ENCODE measurements at regions not wholly inside any gene's neighbourhood (a gene's known extent, or its start where the extent isn't known, plus 50 kb on each side); places are given as distances from the start of the nearest gene placed in this dataset.
A peak's percentile ranks its signal among the peaks of the same experiment; 100 is the strongest.
"Not testable (repeated sequence)": the region's sequence is repeated elsewhere in the genome, so short reads cannot be mapped to it uniquely, and the experiment has no call there.

DNA sequence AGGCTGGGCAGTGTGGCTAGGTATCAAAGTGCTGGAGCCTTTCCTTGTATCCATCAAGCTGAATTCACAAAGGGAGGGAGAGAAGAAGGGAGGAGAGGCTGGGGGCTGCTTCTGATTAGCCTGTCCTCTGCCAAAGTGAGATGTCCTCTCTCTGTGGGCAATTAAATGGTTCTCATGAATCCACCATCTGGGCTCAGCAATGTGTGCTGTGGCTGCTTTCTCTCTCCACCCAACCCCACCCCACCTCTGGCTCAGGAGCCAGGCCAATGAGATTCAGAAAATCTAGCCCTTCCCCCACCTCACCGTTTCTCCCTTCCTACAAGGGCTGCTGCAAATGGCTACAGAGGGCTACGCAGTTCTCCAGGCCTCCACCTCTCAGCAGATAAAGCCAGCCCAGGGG is 154.6 kb downstream of the TENT5C start (continued):
- TF ChIP-seq, protein P1, sequence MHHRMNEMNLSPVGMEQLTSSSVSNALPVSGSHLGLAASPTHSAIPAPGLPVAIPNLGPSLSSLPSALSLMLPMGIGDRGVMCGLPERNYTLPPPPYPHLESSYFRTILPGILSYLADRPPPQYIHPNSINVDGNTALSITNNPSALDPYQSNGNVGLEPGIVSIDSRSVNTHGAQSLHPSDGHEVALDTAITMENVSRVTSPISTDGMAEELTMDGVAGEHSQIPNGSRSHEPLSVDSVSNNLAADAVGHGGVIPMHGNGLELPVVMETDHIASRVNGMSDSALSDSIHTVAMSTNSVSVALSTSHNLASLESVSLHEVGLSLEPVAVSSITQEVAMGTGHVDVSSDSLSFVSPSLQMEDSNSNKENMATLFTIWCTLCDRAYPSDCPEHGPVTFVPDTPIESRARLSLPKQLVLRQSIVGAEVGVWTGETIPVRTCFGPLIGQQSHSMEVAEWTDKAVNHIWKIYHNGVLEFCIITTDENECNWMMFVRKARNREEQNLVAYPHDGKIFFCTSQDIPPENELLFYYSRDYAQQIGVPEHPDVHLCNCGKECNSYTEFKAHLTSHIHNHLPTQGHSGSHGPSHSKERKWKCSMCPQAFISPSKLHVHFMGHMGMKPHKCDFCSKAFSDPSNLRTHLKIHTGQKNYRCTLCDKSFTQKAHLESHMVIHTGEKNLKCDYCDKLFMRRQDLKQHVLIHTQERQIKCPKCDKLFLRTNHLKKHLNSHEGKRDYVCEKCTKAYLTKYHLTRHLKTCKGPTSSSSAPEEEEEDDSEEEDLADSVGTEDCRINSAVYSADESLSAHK (tag by site-specific recombination; IDR thresholded peaks at IDR 0.05): no peak
- TF ChIP-seq ZEB2 (tag by site-specific recombination; IDR thresholded peaks at IDR 0.05) (no peak), ZNF19 (tag by site-specific recombination; IDR thresholded peaks at IDR 0.05; ENCODE audit: low read depth) (no peak), ZNF707 (tag by site-specific recombination; IDR thresholded peaks at IDR 0.05) (no peak)

DNA sequence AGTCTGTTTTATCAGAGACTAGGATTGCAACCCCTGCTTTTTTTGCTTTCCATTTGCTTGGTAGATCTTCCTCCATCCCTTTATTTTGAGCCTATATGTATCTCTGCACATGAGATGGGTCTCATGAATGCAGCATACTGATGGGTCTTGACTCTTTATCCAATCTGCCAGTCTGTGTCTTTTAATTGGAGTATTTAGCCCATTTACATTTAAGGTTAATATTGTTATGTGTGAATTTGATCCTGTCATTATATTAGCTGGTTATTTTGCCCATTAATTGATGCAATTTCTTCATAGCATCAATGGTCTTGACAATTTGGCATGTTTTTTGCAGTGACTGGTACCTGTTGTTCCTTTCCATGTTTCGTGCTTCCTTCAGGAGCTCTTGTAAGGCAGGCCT is 161.7 kb downstream of the GDAP2 start:
- CTCF ChIA-PET: interaction anchor here (0.8 kb wide), 1 partner anchor 14 kb away, joined by 3 read pairs; no protein-coding TSS in a partner anchor
- H3K9me3 ChIP-seq (ENCODE audit: control insufficient read depth, insufficient read depth, low read depth, low read length); H3K27ac ChIP-seq (ENCODE audit: extremely low read depth, low read depth, low read length); H3K4me1 ChIP-seq (ENCODE audit: control insufficient read depth, insufficient read depth, low read length); H3K36me3 ChIP-seq (ENCODE audit: control insufficient read depth in 2 of 2, insufficient read depth in 1 of 2, low read length in 2 of 2); POLR2A ChIA-PET; H3K4me3 ChIP-seq (ENCODE audit: low read depth, low read length): not testable (repeated sequence)
- TF ChIP-seq ZNF529 (tag by site-specific recombination; IDR thresholded peaks at IDR 0.05; ENCODE audit: insufficient replicate concordance): peak; percentile 54

DNA sequence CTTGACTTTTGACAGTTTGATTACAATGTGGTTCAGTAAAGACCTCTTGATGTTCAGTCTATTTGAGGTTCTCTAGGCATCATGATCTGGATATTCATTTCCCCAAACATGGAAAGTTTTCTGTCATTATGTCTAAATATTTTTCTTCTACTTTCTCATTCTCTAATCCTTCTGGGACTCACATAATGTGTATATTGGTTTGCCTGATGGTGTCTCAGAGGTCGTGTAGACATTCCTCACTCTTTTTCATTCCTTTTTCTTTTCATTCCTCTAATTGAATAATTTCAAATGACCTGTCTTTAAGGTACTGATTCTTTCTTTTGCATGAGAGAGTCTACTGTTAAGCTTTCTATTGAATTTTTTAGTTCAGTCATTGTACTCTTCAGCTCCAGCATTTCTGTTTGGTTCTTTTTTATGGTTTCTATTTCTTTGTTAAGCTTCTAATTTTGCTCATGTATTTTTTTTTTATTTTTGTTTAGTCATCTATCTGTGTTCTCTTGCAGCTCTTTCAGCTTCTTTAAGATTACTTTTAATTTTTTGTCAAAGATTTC is 158.4 kb downstream of the GDAP2 start:
- ChIA-PET CTCF (no interaction called here), POLR2A (no interaction called here)
- Histone ChIP-seq H3K36me3 (ENCODE audit: control insufficient read depth in 2 of 2, insufficient read depth in 1 of 2, low read length in 2 of 2) (no peaks in the 10 kb centered on the region), H3K4me3 (ENCODE audit: low read depth, low read length) (no peak overlapping the region), H3K9me3 (ENCODE audit: control insufficient read depth, insufficient read depth, low read depth, low read length) (no peaks in the 10 kb centered on the region), H3K4me1 (ENCODE audit: control insufficient read depth, insufficient read depth, low read length) (no peaks in the 10 kb centered on the region), H3K27ac (ENCODE audit: extremely low read depth, low read depth, low read length) (no peak overlapping the region)
- TF ChIP-seq ZNF23 (tag by site-specific recombination; IDR thresholded peaks at IDR 0.05; ENCODE audit: borderline replicate concordance) (no peak), GLI4 (tag by site-specific recombination; IDR thresholded peaks at IDR 0.05) (no peak), ZNF548 (tag by site-specific recombination; IDR thresholded peaks at IDR 0.05) (no peak), ZNF621 (tag by site-specific recombination; IDR thresholded peaks at IDR 0.05) (no peak), ZNF549 (tag by site-specific recombination; IDR thresholded peaks at IDR 0.05) (no peak), ZNF335 (tag by site-specific recombination; conservative IDR thresholded peaks at IDR 0.05) (no peak), ZNF510 (tag by site-specific recombination; IDR thresholded peaks at IDR 0.05; ENCODE audit: insufficient replicate concordance) (peak; percentile 35), ZNF473 (tag by site-specific recombination; IDR thresholded peaks at IDR 0.05) (no peak), ZSCAN30 (tag by site-specific recombination; IDR thresholded peaks at IDR 0.05) (no peak), SP7 (tag by site-specific recombination; IDR thresholded peaks at IDR 0.05) (no peak), ZNF76 (tag by site-specific recombination; IDR thresholded peaks at IDR 0.05; ENCODE audit: borderline replicate concordance, low read depth) (no peak), SETDB1 (IDR thresholded peaks at IDR 0.05; ENCODE audit: insufficient read length, low read length) (peak; percentile 100), ZNF366 (tag by site-specific recombination; conservative IDR thresholded peaks at IDR 0.05) (no peak), TRIM28 (IDR thresholded peaks at IDR 0.05; ENCODE audit: borderline replicate concordance, low read length) (peak; percentile 100)
- TF ChIP-seq, protein P2, sequence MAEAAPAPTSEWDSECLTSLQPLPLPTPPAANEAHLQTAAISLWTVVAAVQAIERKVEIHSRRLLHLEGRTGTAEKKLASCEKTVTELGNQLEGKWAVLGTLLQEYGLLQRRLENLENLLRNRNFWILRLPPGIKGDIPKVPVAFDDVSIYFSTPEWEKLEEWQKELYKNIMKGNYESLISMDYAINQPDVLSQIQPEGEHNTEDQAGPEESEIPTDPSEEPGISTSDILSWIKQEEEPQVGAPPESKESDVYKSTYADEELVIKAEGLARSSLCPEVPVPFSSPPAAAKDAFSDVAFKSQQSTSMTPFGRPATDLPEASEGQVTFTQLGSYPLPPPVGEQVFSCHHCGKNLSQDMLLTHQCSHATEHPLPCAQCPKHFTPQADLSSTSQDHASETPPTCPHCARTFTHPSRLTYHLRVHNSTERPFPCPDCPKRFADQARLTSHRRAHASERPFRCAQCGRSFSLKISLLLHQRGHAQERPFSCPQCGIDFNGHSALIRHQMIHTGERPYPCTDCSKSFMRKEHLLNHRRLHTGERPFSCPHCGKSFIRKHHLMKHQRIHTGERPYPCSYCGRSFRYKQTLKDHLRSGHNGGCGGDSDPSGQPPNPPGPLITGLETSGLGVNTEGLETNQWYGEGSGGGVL (tag by site-specific recombination; IDR thresholded peaks at IDR 0.05): no peak
- TF ChIP-seq, protein P3, sequence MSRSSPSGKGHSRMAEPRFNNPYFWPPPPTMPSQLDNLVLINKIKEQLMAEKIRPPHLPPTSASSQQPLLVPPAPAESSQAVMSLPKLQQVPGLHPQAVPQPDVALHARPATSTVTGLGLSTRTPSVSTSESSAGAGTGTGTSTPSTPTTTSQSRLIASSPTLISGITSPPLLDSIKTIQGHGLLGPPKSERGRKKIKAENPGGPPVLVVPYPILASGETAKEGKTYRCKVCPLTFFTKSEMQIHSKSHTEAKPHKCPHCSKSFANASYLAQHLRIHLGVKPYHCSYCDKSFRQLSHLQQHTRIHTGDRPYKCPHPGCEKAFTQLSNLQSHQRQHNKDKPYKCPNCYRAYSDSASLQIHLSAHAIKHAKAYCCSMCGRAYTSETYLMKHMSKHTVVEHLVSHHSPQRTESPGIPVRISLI (tag by site-specific recombination; IDR thresholded peaks at IDR 0.05): no peak
- TF ChIP-seq, protein P4, sequence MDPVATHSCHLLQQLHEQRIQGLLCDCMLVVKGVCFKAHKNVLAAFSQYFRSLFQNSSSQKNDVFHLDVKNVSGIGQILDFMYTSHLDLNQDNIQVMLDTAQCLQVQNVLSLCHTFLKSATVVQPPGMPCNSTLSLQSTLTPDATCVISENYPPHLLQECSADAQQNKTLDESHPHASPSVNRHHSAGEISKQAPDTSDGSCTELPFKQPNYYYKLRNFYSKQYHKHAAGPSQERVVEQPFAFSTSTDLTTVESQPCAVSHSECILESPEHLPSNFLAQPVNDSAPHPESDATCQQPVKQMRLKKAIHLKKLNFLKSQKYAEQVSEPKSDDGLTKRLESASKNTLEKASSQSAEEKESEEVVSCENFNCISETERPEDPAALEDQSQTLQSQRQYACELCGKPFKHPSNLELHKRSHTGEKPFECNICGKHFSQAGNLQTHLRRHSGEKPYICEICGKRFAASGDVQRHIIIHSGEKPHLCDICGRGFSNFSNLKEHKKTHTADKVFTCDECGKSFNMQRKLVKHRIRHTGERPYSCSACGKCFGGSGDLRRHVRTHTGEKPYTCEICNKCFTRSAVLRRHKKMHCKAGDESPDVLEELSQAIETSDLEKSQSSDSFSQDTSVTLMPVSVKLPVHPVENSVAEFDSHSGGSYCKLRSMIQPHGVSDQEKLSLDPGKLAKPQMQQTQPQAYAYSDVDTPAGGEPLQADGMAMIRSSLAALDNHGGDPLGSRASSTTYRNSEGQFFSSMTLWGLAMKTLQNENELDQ (tag by site-specific recombination; IDR thresholded peaks at IDR 0.05; ENCODE audit: low read depth): no peak
- TF ChIP-seq, protein P5, sequence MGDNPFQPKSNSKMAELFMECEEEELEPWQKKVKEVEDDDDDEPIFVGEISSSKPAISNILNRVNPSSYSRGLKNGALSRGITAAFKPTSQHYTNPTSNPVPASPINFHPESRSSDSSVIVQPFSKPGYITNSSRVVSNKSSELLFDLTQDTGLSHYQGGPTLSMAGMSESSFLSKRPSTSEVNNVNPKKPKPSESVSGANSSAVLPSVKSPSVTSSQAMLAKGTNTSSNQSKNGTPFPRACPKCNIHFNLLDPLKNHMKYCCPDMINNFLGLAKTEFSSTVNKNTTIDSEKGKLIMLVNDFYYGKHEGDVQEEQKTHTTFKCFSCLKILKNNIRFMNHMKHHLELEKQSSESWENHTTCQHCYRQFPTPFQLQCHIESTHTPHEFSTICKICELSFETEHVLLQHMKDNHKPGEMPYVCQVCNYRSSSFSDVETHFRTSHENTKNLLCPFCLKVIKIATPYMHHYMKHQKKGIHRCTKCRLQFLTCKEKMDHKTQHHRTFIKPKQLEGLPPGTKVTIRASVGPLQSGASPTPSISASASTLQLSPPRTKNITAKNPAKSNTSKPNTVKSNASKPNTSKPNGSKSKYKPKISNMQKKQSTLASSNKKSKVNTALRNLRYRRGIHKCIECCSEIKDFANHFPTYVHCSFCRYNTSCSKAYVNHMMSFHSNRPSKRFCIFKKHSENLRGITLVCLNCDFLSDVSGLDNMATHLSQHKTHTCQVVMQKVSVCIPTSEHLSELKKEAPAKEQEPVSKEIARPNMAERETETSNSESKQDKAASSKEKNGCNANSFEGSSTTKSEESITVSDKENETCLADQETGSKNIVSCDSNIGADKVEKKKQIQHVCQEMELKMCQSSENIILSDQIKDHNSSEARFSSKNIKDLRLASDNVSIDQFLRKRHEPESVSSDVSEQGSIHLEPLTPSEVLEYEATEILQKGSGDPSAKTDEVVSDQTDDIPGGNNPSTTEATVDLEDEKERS (tag by site-specific recombination; IDR thresholded peaks at IDR 0.05): 0 out of 2 replicates have a peak, but pooled peaks have one; percentile 77

Measured in HEK293 (cell line).